ENCODE measurements at regions not wholly inside any gene's neighbourhood (a gene's known extent, or its start where the extent isn't known, plus 50 kb on each side); places are given as distances from the start of the nearest gene placed in this dataset.

- TF ChIP-seq CTCF (tag by site-specific recombination; IDR thresholded peaks at IDR 0.05) (no peak), ZNF280C (tag by site-specific recombination; IDR thresholded peaks at IDR 0.05) (no peak), BCL6B (tag by site-specific recombination; IDR thresholded peaks at IDR 0.05) (no peak), OSR2 (tag by site-specific recombination; IDR thresholded peaks at IDR 0.05) (no peak), ZNF121 (tag by site-specific recombination; IDR thresholded peaks at IDR 0.05) (no peak), ATF2 (tag by site-specific recombination; IDR thresholded peaks at IDR 0.05; ENCODE audit: low read depth) (no peak)
Observed at GRCh38 chr3:194275291-194275690, 75.8 kb downstream of the CPN2 start.
